Glutamatergic neuron (in vitro differentiated cells): ENCODE measurements at regions not wholly inside any gene's neighbourhood (a gene's known extent, or its start where the extent isn't known, plus 50 kb on each side); places are given as distances from the start of the nearest gene placed in this dataset.

ENCODE experiments used
- DNase-seq: peaks from one replicate; pipeline ENCODE4 v3.0.0; 2022
- H3K27ac Mint-ChIP-seq: one replicate; pipeline ENCODE4 v1.8.0; 2020; ENCODE audit warnings: mild to moderate bottlenecking, mixed read lengths, inconsistent platforms; ENCODE audit not compliant: unreplicated experiment
- H3K27me3 Mint-ChIP-seq: one replicate; pipeline ENCODE4 v1.8.0; 2020; ENCODE audit warnings: mild to moderate bottlenecking, moderate library complexity, mixed read lengths, inconsistent platforms; ENCODE audit not compliant: unreplicated experiment
- H3K36me3 Mint-ChIP-seq: one replicate; pipeline ENCODE4 v1.8.0; 2020; ENCODE audit warnings: mild to moderate bottlenecking, mixed read lengths, inconsistent platforms; ENCODE audit not compliant: unreplicated experiment
- H3K4me1 Mint-ChIP-seq: one replicate; pipeline ENCODE4 v1.8.0; 2020; ENCODE audit warnings: mild to moderate bottlenecking, low read depth, mixed read lengths, inconsistent platforms; ENCODE audit not compliant: unreplicated experiment
- H3K4me3 Mint-ChIP-seq: one replicate; pipeline ENCODE4 v1.8.0; 2020; ENCODE audit warnings: mild to moderate bottlenecking, mixed read lengths, inconsistent platforms; ENCODE audit not compliant: unreplicated experiment
- H3K9me3 Mint-ChIP-seq: one replicate; pipeline ENCODE4 v1.8.0; 2020; ENCODE audit warnings: mild to moderate bottlenecking, moderate library complexity, mixed read lengths, inconsistent platforms; ENCODE audit not compliant: unreplicated experiment
- TF ChIP-seq, protein P1 (sequence below): fragments of 200-600 bp; sonication (generic); IDR thresholded peaks from one replicate; pipeline ENCODE4 v1.5.0; 2021; ENCODE audit not compliant: partially characterized antibody, unreplicated experiment

DNA sequence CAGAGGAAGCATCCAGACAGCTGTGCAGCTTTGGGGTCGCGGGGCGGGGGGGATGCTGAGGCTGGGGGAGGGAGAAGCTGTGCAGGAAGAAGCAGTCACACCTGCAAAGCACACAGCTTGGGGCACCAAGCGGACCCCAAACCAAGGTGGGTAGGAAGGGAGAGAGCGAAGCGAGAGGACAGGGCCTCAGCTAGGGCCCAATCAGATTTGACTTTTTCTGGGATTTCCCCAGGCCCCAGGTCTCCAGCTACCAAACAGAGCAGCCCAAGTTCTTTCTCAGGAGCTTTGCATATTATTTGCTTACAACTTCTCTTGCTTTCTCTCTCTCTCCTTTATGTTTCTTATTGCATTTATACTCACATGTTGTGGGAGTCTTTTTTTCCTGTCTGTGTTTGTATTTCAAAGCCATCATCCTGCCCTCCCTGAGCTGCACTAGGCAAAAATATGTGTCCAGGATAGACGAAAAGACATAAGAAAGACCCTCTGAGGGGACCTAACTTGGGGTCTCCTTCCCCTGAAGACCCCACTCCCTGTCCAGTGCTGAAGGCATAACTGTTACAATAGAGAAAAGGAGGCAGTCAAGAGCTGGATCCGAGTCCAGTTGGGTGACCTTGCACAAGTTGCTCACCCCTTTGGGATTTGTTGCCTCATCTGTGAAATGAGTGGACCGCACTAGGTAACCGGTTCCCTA lies 50.6 kb upstream of the SMNDC1 start:
- TF ChIP-seq, protein P1, sequence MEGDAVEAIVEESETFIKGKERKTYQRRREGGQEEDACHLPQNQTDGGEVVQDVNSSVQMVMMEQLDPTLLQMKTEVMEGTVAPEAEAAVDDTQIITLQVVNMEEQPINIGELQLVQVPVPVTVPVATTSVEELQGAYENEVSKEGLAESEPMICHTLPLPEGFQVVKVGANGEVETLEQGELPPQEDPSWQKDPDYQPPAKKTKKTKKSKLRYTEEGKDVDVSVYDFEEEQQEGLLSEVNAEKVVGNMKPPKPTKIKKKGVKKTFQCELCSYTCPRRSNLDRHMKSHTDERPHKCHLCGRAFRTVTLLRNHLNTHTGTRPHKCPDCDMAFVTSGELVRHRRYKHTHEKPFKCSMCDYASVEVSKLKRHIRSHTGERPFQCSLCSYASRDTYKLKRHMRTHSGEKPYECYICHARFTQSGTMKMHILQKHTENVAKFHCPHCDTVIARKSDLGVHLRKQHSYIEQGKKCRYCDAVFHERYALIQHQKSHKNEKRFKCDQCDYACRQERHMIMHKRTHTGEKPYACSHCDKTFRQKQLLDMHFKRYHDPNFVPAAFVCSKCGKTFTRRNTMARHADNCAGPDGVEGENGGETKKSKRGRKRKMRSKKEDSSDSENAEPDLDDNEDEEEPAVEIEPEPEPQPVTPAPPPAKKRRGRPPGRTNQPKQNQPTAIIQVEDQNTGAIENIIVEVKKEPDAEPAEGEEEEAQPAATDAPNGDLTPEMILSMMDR: no peak
- no peak overlapping the region for H3K4me3 Mint-ChIP-seq
- peaks cover 6% of the 10 kb centered on the region for H3K4me1 Mint-ChIP-seq
- no peaks in the 10 kb centered on the region for H3K9me3 Mint-ChIP-seq
- H3K36me3 Mint-ChIP-seq: no peaks in the 10 kb centered on the region
- no peak for DNase-seq
- H3K27ac Mint-ChIP-seq: no peak overlapping the region
- peaks cover 3% of the 10 kb centered on the region for H3K27me3 Mint-ChIP-seq

DNA sequence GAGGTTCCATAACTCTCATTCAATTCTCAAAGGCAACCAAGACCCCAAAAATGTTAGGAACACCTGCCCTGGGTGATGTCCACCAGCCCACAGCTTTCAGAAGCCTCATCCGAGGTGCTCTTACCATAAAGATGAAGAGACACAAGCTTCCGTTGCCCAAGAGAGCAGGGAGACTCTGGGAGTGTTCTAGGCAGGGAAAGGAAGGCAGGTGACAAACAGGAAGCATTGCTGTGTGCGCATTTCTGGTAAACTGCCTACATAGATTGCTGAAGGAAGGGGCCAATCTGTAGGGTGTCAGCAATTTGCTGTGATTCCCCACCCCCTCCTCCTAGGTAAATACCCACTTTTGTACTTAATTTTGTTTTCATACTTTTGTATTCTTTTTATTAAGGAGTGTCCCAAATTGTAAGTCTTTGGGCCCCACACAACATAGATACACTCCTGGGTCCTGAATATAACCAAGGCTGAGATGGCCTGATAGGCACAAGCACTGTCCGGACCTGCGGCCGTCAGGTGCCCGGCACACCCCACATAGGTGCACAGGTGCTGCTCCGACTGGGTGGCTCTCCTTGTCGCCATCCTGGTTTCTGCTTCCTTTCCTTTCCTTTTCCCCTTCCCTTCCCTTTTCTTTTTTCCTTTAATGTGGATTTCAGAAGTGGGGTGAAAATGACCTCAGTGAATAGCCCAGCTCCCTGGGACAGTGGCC lies 51.4 kb upstream of the SMNDC1 start:
- Mint-ChIP-seq H3K27me3 (peaks cover 3% of the 10 kb centered on the region), H3K4me1 (peaks cover 6% of the 10 kb centered on the region), H3K36me3 (no peaks in the 10 kb centered on the region), H3K9me3 (no peaks in the 10 kb centered on the region), H3K4me3 (no peak overlapping the region), H3K27ac (no peak overlapping the region)
- TF ChIP-seq, protein P1: no peak
- no peak for DNase-seq

DNA sequence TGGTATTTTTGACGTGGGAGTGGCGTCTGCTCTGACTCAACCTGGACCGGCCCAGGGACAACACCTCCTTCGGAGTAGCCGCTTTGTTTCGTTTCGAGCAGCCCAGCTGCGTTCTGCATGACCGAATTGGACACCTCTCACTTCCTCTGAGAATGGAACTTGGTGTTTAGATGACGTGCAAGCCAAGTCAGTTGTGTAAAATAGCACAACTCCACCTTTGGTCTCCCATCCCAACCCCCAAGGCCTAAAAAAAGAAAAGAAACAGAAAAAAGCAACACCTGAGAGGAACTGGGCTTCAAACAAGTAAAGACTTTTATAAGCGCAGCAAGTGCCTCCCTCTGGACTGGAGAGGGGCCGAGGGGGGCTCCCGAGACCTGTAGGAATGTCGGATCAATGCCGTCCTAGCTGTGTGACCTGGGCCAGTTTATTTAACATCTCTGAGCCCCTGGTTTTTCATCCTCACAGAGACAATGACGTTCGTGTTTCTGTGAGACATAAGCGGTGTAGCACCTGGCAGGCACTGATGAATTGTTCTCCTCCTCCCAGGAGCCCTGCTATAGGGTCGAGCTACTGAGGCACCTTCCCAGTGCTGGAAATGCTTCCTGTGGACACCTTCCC lies 52.0 kb upstream of the SMNDC1 start:
- Mint-ChIP-seq H3K36me3 (no peaks in the 10 kb centered on the region), H3K4me3 (no peak overlapping the region), H3K27me3 (peaks cover 3% of the 10 kb centered on the region), H3K9me3 (no peaks in the 10 kb centered on the region), H3K4me1 (peaks cover 6% of the 10 kb centered on the region), H3K27ac (no peak overlapping the region)
- no peak for DNase-seq
- TF ChIP-seq, protein P1: no peak

DNA sequence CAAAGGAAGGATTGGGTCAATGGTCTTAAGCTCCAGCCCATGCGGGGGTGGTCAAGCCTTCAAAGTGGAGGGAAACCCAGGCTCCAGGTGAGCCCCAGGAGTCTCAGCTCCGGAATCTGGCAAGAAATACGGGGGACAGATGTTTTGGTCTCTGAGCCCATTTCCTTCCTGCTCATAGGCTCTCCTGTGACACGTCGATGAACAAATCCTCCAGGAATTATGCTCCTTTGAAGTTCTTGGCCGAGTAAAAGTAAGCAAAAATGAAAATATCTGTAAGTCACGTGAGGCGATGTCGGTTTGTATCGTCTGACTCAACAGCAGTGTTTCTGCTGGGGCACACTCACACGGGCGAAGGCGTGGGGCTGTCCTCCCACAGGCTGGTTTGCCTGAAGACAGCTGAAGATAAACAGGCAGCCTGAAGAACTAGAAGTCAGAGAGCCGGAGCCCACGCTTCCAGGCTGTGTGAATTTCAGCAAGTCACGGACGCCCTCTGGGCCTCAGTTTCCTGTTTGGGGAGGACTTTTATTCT lies 52.6 kb upstream of the SMNDC1 start:
- no peaks in the 10 kb centered on the region for H3K9me3 Mint-ChIP-seq
- H3K27ac Mint-ChIP-seq: no peak overlapping the region
- H3K4me1 Mint-ChIP-seq: peaks cover 6% of the 10 kb centered on the region
- TF ChIP-seq, protein P1: no peak
- no peak overlapping the region for H3K4me3 Mint-ChIP-seq
- peaks cover 3% of the 10 kb centered on the region for H3K27me3 Mint-ChIP-seq
- no peaks in the 10 kb centered on the region for H3K36me3 Mint-ChIP-seq
- no peak for DNase-seq

GRCh38 chr10:110357871-110358270 lies 53.2 kb upstream of the SMNDC1 start:
- Mint-ChIP-seq H3K4me3 (no peak overlapping the region), H3K27me3 (peaks cover 3% of the 10 kb centered on the region), H3K27ac (no peak overlapping the region), H3K36me3 (no peaks in the 10 kb centered on the region), H3K4me1 (peaks cover 6% of the 10 kb centered on the region), H3K9me3 (no peaks in the 10 kb centered on the region)
- TF ChIP-seq, protein P1: no peak
- DNase-seq: no peak
